ENCODE measurements at regions not wholly inside any gene's neighbourhood (a gene's known extent, or its start where the extent isn't known, plus 50 kb on each side); places are given as distances from the start of the nearest gene placed in this dataset.
"Not testable (repeated sequence)": the region's sequence is repeated elsewhere in the genome, so short reads cannot be mapped to it uniquely, and the experiment has no call there.

DNA sequence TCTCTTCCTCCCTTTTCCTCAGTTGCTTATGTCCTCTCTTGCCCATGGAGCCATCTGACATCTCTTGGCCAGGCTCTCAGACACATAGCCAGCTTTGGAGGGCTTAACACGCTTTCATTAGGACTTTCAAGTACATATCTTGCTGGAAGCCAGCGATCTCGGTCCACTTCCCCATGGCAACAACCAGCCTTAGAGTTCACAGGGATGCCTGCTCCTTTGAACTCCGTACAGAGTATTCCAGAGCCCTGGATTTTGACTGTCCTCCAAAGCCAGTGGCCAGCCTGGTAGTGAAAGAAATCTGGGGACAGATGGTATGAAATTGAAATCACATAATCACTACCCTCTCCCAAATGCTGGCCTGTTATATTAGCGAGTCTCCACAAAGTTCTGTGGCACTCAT lies 370.5 kb upstream of the NPVF start:
- no peak overlapping the region for H3K4me3 ChIP-seq (ENCODE audit: low read depth, low read length)
- TF ChIP-seq CTCF (IDR thresholded peaks at IDR 0.05; ENCODE audit: control insufficient read depth, extremely low read depth, insufficient read depth), result no peak
- no peak for DNase-seq (ENCODE audit: low read depth)

DNA sequence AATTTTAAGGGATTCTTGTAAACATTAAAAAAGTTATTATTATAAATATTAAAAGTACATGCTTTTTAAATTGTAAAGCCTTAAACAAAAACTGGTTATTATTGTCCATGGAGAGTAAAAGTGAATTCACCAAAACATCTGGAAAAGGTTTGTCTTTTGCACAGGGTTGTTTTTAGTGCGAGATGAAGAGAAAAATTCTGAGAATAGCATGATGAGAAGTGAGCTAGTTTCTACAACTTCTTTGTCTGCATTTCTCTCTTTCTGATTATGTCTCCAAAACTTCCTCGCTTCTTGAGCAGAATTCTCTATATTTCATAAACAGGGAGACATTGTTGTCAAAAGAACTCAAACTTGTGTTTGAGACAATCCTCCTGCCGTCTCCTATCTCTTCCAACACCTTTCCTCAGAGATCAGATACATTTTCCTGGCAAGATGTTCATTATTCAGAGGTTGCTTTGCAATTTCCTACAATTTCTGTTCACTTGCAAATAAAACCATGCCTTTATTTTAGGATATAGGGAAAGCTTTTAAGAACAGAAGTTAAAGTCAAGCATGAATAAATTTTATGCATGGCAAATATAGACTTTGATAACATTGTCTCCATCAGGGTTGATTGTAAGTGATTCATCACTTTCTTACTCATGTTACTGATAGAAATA lies 372.1 kb upstream of the NPVF start:
- no peak overlapping the region for H3K4me3 ChIP-seq (ENCODE audit: low read depth, low read length)
- no peak for DNase-seq (ENCODE audit: low read depth)
- TF ChIP-seq CTCF (IDR thresholded peaks at IDR 0.05; ENCODE audit: control insufficient read depth, extremely low read depth, insufficient read depth), result no peak

DNA sequence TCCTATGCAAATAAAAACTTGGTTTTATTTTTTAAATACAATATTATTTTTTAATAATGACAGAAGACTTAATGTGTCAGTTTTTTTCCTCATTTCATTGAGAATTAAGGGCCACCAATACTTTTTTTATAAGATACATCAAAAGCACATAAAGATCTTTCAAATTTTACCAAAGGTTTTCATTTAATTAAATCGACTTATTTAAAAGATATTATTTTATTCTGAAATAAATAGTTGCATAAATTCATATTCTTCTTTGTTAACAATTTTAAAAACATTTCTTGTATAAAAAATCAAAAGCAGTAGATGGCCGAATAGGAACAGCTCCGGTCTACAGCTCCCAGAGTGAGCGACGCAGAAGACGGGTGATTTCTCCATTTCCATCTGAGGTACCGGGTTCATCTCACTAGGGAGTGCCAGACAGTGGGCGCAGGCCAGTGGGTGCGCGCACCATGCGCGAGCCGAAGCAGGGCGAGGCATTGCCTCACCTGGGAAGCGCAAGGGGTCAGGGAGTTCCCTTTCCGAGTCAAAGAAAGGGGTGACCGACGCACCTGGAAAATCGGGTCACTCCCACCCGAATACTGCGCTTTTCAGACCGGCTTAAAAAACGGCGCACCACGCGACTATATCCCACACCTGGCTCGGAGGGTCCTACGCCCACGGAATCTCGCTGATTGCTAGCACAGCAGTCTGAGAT lies 374.6 kb upstream of the NPVF start:
- not testable (repeated sequence) for DNase-seq (ENCODE audit: low read depth)
- peak overlapping the region; percentile 46 for H3K4me3 ChIP-seq (ENCODE audit: low read depth, low read length)

- not testable (repeated sequence) for DNase-seq (ENCODE audit: low read depth)
- H3K4me3 ChIP-seq (ENCODE audit: low read depth, low read length), result peak overlapping the region; percentile 46
Measured at GRCh38 chr7:25603427-25603740, 375.1 kb upstream of the NPVF start.

DNA sequence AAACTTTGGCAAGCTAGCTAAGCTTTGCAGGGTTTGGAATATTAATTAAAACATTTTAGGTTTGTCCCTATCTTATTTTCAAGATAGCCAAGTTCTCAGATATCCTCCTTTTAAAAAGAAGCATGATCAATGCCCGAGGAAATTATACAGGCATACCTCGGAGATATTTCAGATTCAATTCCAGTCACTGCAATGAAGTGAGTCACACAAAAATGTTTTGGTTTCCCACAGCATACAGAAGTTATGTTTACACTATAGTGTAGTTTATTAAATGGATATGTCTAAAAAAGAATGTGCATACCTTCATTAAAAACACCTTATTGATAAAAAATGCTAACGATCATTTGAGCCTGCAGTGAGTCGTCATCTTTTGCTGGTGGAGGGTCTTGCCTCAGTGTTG lies 382.9 kb upstream of the NPVF start:
- H3K4me3 ChIP-seq (ENCODE audit: low read depth, low read length), result no peak overlapping the region
- no peak for TF ChIP-seq CTCF (IDR thresholded peaks at IDR 0.05; ENCODE audit: control insufficient read depth, extremely low read depth, insufficient read depth)
- DNase-seq (ENCODE audit: low read depth), result no peak

DNA sequence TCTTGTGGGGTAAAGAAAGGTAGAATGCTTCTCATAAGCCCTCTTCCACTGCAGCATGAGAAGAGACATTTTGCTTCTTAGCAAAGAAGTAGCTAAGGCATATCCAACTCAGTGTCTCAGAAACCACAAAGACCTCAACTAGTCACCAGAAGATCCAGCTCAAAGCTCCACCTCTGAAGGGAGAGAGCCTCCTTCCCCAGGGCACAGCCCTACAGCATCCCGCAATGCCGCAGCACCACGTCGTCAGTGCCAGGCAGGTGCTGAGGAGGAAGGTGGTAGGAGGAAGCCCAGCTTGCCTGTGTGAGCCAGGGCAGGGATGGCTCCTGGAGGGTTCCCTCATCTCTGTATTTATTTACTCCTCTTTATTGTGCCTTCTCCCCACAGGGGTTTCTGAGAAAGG lies 385.6 kb upstream of the NPVF start:
- no peak overlapping the region for H3K4me3 ChIP-seq (ENCODE audit: low read depth, low read length)
- DNase-seq (ENCODE audit: low read depth), result no peak
- no peak for TF ChIP-seq CTCF (IDR thresholded peaks at IDR 0.05; ENCODE audit: control insufficient read depth, extremely low read depth, insufficient read depth)

DNA sequence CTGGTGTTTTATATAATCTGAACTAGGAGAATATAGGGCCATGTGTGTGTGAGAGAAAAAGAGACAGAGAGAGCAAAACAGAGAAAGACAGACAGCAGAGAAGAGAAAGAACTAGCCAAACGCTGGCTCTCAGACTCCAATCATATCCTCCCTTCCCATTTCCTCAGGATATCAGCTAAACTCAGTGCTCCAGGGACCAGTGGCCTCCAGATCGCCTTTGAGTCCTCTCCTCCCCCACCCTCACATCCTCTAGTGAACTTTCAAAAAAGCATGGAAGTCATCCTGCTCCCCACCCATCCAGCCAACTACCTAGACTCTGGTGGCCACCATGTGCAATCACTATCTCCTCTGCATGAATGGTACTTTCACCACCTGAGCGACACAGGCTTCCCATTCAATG lies 386.1 kb upstream of the NPVF start:
- H3K4me3 ChIP-seq (ENCODE audit: low read depth, low read length), result no peak overlapping the region
- no peak for DNase-seq (ENCODE audit: low read depth)

More for the DNA sequence above, 386.1 kb upstream of the NPVF start:
- no peak for TF ChIP-seq CTCF (IDR thresholded peaks at IDR 0.05; ENCODE audit: control insufficient read depth, extremely low read depth, insufficient read depth)

Data from LNCaP clone FGC (cell line).